ENCODE measurements at regions not wholly inside any gene's neighbourhood (a gene's known extent, or its start where the extent isn't known, plus 50 kb on each side); places are given as distances from the start of the nearest gene placed in this dataset.
A peak's percentile ranks its signal among the peaks of the same experiment; 100 is the strongest.

DNA sequence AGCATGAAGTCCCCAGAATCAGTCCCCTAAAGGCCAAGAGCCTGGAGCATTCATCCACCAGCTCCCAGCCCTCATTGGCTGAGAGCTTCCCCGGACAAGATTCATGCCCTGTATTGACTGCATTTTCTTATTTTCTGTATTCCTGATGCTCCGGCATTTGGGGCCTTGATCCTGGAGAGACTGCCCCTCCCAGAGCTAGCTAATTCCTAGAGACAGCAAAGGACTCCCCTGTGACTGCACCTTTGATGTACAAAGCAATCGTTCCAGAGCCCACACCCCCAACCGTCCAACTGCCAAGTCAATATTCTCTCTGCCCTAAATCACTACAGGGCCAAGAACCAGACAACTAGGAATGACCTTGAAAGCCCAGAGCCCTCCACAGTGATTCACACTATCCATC, 93.4 kb upstream of the CDH5 start:
- 46 to 69% methylated on average over 4 of the region's 4 CpGs for WGBS, 2 donors
- H3K4me1 ChIP-seq, result peaks cover 0 to 13% (median 10%) of the 10 kb centered on the region in 4 donors
- TF ChIP-seq POLR2A (IDR thresholded peaks at IDR 0.05), result no peak
- TF ChIP-seq EP300 (IDR thresholded peaks at IDR 0.05), result no peak
- TF ChIP-seq POLR2AphosphoS5 (IDR thresholded peaks at IDR 0.05), result no peak
- no peak for TF ChIP-seq CTCF (IDR thresholded peaks at IDR 0.05)
- no peaks in the 10 kb centered on the region for H3K27me3 ChIP-seq
- H3K4me3 ChIP-seq, result no peak overlapping the region
- no peak overlapping the region for H3K27ac ChIP-seq
- intact Hi-C loops (cut with DNase I), result no loop called here
- no peak for DNase-seq
- no peaks in the 10 kb centered on the region for H3K9me3 ChIP-seq
- H3K36me3 ChIP-seq, result no peaks in the 10 kb centered on the region

GRCh38 chr16:66272461-66272860, 94.0 kb upstream of the CDH5 start:
- Histone ChIP-seq H3K27ac (no peak overlapping the region), H3K4me3 (no peak overlapping the region), H3K9me3 (no peaks in the 10 kb centered on the region), H3K4me1 (peaks cover 0 to 15% (median 10%) of the 10 kb centered on the region in 4 donors), H3K36me3 (no peaks in the 10 kb centered on the region), H3K27me3 (no peaks in the 10 kb centered on the region)
- intact Hi-C loops (cut with DNase I), result no loop called here
- 73 to 88% methylated on average over 6 of the region's 6 CpGs for WGBS, 2 donors
- DNase-seq, result no peak
- TF ChIP-seq EP300 (IDR thresholded peaks at IDR 0.05), result no peak

DNA sequence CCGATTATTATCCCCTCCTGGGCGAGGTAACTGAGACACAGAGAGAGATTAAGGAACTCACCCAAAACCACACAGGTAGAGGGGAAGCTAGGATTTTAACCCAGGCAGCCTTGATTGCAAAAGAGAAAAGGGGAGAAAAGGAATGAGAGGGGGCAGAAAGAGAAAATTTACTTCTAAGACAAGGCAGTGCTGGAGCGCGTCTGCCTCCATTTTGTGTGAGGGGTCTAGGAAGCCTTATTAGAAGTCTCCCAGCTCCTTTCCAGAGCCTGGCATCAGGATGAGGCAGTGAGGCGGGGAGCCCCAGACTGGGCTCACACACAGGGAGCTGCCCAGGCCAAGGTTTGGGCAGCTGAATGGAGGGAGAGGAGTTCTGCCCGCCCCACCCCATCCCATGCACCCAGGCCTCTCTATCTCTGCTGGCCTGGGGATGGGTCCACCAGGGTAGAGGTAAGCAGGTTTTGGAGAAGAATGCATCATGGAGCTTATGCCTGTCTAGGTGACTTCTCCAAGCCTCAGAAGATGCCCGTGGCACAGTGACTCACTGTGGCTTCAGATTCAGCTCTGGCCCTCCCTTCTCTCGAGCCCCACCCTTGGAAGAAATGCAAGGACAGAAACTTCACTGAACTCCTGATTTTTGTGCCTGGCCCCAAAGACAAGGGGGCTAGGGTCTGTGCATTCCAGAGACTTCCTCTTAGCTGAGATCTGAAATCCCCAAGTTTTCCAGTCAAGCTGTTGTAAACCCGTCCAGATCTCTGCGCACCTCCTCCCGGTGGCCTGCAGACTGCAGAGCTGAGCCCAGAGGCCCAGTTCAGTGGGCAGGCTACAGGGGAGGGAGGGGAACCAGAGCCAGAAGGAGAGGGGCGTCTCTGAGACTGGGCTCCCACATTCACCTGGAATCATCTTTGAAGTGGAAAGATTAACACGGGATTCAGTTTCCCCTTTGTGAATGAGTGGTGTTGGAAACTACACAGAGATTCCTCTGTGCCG, 95.1 kb upstream of the CDH5 start:
- no peaks in the 10 kb centered on the region for H3K27me3 ChIP-seq
- TF ChIP-seq EP300 (IDR thresholded peaks at IDR 0.05), result no peak
- no peak for TF ChIP-seq POLR2A (IDR thresholded peaks at IDR 0.05)
- TF ChIP-seq POLR2AphosphoS5 (IDR thresholded peaks at IDR 0.05), result no peak
- no peak for TF ChIP-seq CTCF (IDR thresholded peaks at IDR 0.05)
- no peak overlapping the region for H3K27ac ChIP-seq
- no peaks in the 10 kb centered on the region for H3K9me3 ChIP-seq
- no peak for DNase-seq
- peaks cover 0 to 22% (median 10%) of the 10 kb centered on the region in 4 donors for H3K4me1 ChIP-seq
- intact Hi-C loops (cut with DNase I), result loop anchor here (2.0 kb wide), 1 partner anchor 1149 kb away; the partner anchor contains the start of gene CDH11
- WGBS, 2 donors, result 83 to 87% methylated on average over 14 of the region's 14 CpGs
- H3K36me3 ChIP-seq, result no peaks in the 10 kb centered on the region
- H3K4me3 ChIP-seq, result no peak overlapping the region

GRCh38 chr16:66270333-66270927, 96.1 kb upstream of the CDH5 start:
- intact Hi-C loops (cut with DNase I), result loop anchor here (2.0 kb wide), 1 partner anchor 1148 kb away; the partner anchor contains the start of gene CDH11
- H3K9me3 ChIP-seq, result no peaks in the 10 kb centered on the region
- H3K27me3 ChIP-seq, result no peaks in the 10 kb centered on the region
- DNase-seq, result peak; percentile 78
- no peaks in the 10 kb centered on the region for H3K36me3 ChIP-seq
- TF ChIP-seq EP300 (IDR thresholded peaks at IDR 0.05) (no peak), POLR2A (IDR thresholded peaks at IDR 0.05) (no peak), CTCF (IDR thresholded peaks at IDR 0.05) (peak; percentile 35 to 99 (median 46))
- H3K27ac ChIP-seq, result peak overlapping the region in 3 of 4 donors; percentile 29 to 50 (median 41)
- peaks cover 0 to 22% (median 10%) of the 10 kb centered on the region in 4 donors for H3K4me1 ChIP-seq
- WGBS, 2 donors, result 9 to 11% methylated on average over 48 of the region's 48 CpGs
- peak overlapping the region; percentile 15 to 47 (median 38) for H3K4me3 ChIP-seq
